Prostate gland (tissue), 2 donors: ENCODE measurements at regions not wholly inside any gene's neighbourhood (a gene's known extent, or its start where the extent isn't known, plus 50 kb on each side); places are given as distances from the start of the nearest gene placed in this dataset.

Experiments
- DNase-seq: peaks from one replicate; pipeline ENCODE4 v3.0.0-alpha.2; 2019; ENCODE audit warnings: low spot score
- H3K27ac ChIP-seq, 2 donors: fragments of 200-600 bp; sonication (generic); 2 replicates each; pipeline ENCODE4 v1.5.1; 2017 to 2019
- H3K27me3 ChIP-seq: fragments of 200-600 bp; sonication (generic); replicated peaks from 2 replicates; pipeline ENCODE4 v1.5.1; 2019; ENCODE audit not compliant: insufficient read depth
- H3K36me3 ChIP-seq, 2 donors: fragments of 200-600 bp; sonication (generic); 1 replicate in 1 of 2; 2 replicates in 1 of 2; pipeline versions ENCODE4 v1.5.1 to v1.8.1; 2017 to 2019
- H3K4me1 ChIP-seq: fragments of 200-600 bp; sonication (generic); replicated peaks from 2 replicates; pipeline ENCODE4 v1.5.1; 2019
- H3K4me3 ChIP-seq, 2 donors: fragments of 200-600 bp; sonication (generic); 2 replicates each; pipeline ENCODE4 v1.5.1; 2017 to 2019
- H3K9me3 ChIP-seq: fragments of 200-600 bp; sonication (generic); 2 replicates; pipeline ENCODE4 v1.5.1; 2017
- CTCF ChIP-seq, 4 experiments: fragments of 200-600 bp in 2 of 4; fragments of 450-650 bp in 2 of 4; sonication (generic) in 2 of 4; IDR thresholded peaks; 1 replicate in 3 of 4; 2 replicates in 1 of 4; pipeline ENCODE4 v1.5.1; 2016 to 2019; ENCODE audit warnings: antibody characterized with exemption in 4 of 4, mild to moderate bottlenecking in 2 of 4, moderate library complexity in 2 of 4
- POLR2A ChIP-seq: fragments of 450-650 bp; IDR thresholded peaks from one replicate; pipeline ENCODE4 v1.6.1; 2016; ENCODE audit warnings: antibody characterized with exemption, mild to moderate bottlenecking
- POLR2AphosphoS5 ChIP-seq: sonication (generic); formaldehyde crosslinking; IDR thresholded peaks from one replicate; pipeline ENCODE4 v1.6.1; 2017; ENCODE audit warnings: antibody characterized with exemption
- whole genome bisulfite sequencing: methylation state at CpG from one replicate; pipeline ENCODE4 v1.1.5; 2018; 5-methylcytosine and 5-hydroxymethylcytosine counted together
- intact Hi-C: fragments of 100-400 bp; cut with DNase I; formaldehyde crosslinking; loops from one replicate; pipeline ENCODE4 v1.14.2; 2022

- H3K4me1 ChIP-seq: no peaks in the 10 kb centered on the region
- no peak for DNase-seq
- intact Hi-C loops: no loop called here
- H3K9me3 ChIP-seq: no peaks in the 10 kb centered on the region
- TF ChIP-seq POLR2AphosphoS5: no peak
- no peak for TF ChIP-seq CTCF (IDR thresholded peaks at IDR 0.05)
- TF ChIP-seq POLR2A: no peak
- H3K36me3 ChIP-seq: no peaks in the 10 kb centered on the region
- H3K27me3 ChIP-seq: no peaks in the 10 kb centered on the region
- no peak overlapping the region for H3K4me3 ChIP-seq
- no peak overlapping the region for H3K27ac ChIP-seq
- WGBS: 98% methylated on average over 3 of the region's 3 CpGs
Observed at GRCh38 chr5:82390088-82390487, 111.9 kb upstream of the RPS23 start.

DNA sequence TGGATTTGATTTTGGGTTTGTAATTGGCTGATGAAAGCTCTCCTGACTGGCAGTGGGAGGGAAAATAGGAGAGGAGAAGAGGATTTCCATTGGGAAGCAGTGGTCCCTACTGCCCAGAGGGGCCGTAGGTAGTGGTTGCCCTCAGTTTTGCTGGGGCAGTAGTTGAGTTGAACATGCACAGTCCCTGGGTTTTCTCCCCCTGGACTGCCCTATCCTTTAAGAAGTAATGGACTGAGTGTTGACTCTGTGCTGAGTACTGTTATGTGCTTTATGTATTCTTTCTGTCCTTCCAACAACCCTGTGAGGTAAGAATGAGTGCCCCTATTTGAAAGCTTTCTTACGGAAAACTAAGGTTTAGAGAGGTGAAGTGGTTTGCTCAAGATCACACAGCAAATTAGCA, 111.2 kb upstream of the RPS23 start:
- H3K36me3 ChIP-seq: no peaks in the 10 kb centered on the region
- intact Hi-C loops: no loop called here
- TF ChIP-seq POLR2A (no peak), POLR2AphosphoS5 (no peak), CTCF (IDR thresholded peaks at IDR 0.05) (no peak)

GRCh38 chr5:82388181-82388580, 110.0 kb upstream of the RPS23 start:
- Histone ChIP-seq H3K27me3 (no peaks in the 10 kb centered on the region), H3K9me3 (no peaks in the 10 kb centered on the region), H3K4me1 (no peaks in the 10 kb centered on the region), H3K4me3 (no peak overlapping the region), H3K36me3 (no peaks in the 10 kb centered on the region), H3K27ac (no peak overlapping the region)
- no peak for DNase-seq
- WGBS: 73% methylated on average over 6 of the region's 6 CpGs
- TF ChIP-seq CTCF (IDR thresholded peaks at IDR 0.05): no peak
- TF ChIP-seq POLR2A: no peak
- intact Hi-C loops: no loop called here

More for the DNA sequence above, 111.2 kb upstream of the RPS23 start:
- no peak for DNase-seq
- Histone ChIP-seq H3K9me3 (no peaks in the 10 kb centered on the region), H3K27me3 (no peaks in the 10 kb centered on the region), H3K4me1 (no peaks in the 10 kb centered on the region), H3K4me3 (no peak overlapping the region), H3K27ac (no peak overlapping the region)
- 100% methylated on average over 2 of the region's 2 CpGs for WGBS

GRCh38 chr5:82387819-82388166, 109.6 kb upstream of the RPS23 start:
- Histone ChIP-seq H3K4me1 (no peaks in the 10 kb centered on the region), H3K4me3 (no peak overlapping the region), H3K9me3 (no peaks in the 10 kb centered on the region), H3K27ac (no peak overlapping the region), H3K27me3 (no peaks in the 10 kb centered on the region), H3K36me3 (no peaks in the 10 kb centered on the region)
- no peak for DNase-seq
- intact Hi-C loops: no loop called here
- 42% methylated on average over 5 of the region's 5 CpGs for WGBS
- TF ChIP-seq CTCF (IDR thresholded peaks at IDR 0.05): no peak
- no peak for TF ChIP-seq POLR2A
- TF ChIP-seq POLR2AphosphoS5: no peak

GRCh38 chr5:82387001-82387818, 109.1 kb upstream of the RPS23 start:
- H3K9me3 ChIP-seq: no peaks in the 10 kb centered on the region
- no peak overlapping the region for H3K4me3 ChIP-seq
- no peaks in the 10 kb centered on the region for H3K36me3 ChIP-seq
- H3K27ac ChIP-seq: no peak overlapping the region
- DNase-seq: no peak
- TF ChIP-seq POLR2A (no peak), CTCF (IDR thresholded peaks at IDR 0.05) (no peak), POLR2AphosphoS5 (no peak)
- 33% methylated on average over 8 of the region's 8 CpGs for WGBS
- no peaks in the 10 kb centered on the region for H3K4me1 ChIP-seq
- intact Hi-C loops: no loop called here
- no peaks in the 10 kb centered on the region for H3K27me3 ChIP-seq
